Ovary (tissue), 7 donors: ENCODE measurements at regions not wholly inside any gene's neighbourhood (a gene's known extent, or its start where the extent isn't known, plus 50 kb on each side); places are given as distances from the start of the nearest gene placed in this dataset.

Source experiments
- DNase-seq, 5 donors: peaks; one replicate each; pipeline ENCODE4 v3.0.0-alpha.2; 2019 to 2020
- H3K27ac ChIP-seq, 2 donors: fragments of 200-600 bp; one replicate each; pipeline versions ENCODE4 v1.5.1 to v1.8.0; 2019 to 2022
- H3K27me3 ChIP-seq: fragments of 200-600 bp; one replicate; pipeline ENCODE4 v1.8.0; 2022
- H3K36me3 ChIP-seq: fragments of 200-600 bp; sonication (generic); one replicate; pipeline ENCODE4 v1.5.1; 2019
- H3K4me1 ChIP-seq: one replicate; pipeline ENCODE4 v1.8.1; 2013; ENCODE audit warnings: mild to moderate bottlenecking, moderate library complexity; ENCODE audit not compliant: insufficient read depth
- H3K4me3 ChIP-seq: fragments of 200-600 bp; sonication (generic); one replicate; pipeline ENCODE4 v1.5.1; 2017
- H3K9me3 ChIP-seq, 2 donors: fragments of 200-600 bp in 1 of 2; sonication (generic) in 1 of 2; one replicate each; pipeline versions ENCODE4 v1.5.1 to v1.8.1; 2013 to 2019; ENCODE audit warnings: mild to moderate bottlenecking in 1 of 2, moderate library complexity in 1 of 2
- CTCF ChIP-seq, 3 donors: fragments of 450-650 bp in 2 of 3; fragments of 200-600 bp in 1 of 3; IDR thresholded peaks; one replicate each; pipeline versions ENCODE4 v1.5.1 to v1.8.0; 2016 to 2022; ENCODE audit warnings: antibody characterized with exemption in 3 of 3, mild to moderate bottlenecking in 1 of 3
- EP300 ChIP-seq: sonication (generic); formaldehyde crosslinking; IDR thresholded peaks from one replicate; pipeline ENCODE4 v1.6.1; 2017; ENCODE audit warnings: antibody characterized with exemption
- POLR2A ChIP-seq: fragments of 450-650 bp; IDR thresholded peaks from one replicate; pipeline ENCODE4 v1.6.1; 2017; ENCODE audit warnings: antibody characterized with exemption, mild to moderate bottlenecking, moderate library complexity
- WGBS, 3 donors: extraction: QIAGEN DNeasy Blood & Tissue Kit in 1 of 3; methylation state at CpG; one replicate each; pipeline versions ENCODE4 v1.1.5 to v1.1.7; 2013 to 2017; 5-methylcytosine and 5-hydroxymethylcytosine counted together
- intact Hi-C, 4 donors: fragments of 100-400 bp; cut with DNase I; formaldehyde crosslinking; loops; one replicate each; pipeline versions ENCODE4 v1.11.0 to v1.15.1; 2022 to 2023
- donor health status: DM: no; HTN: no; CAD: no; lungs with moderate emphysema.
- donor health status: DM: no; HTN: no; CAD: no.
- donor health status: Bipolar disorder and iron deficiency.
- donor health status: DM: no; HTN: no; CAD: no.
- donor health status: DM: yes; HTN: yes; CAD: no.

GRCh38 chr5:135218486-135218755 is 180.6 kb downstream of the MACROH2A1 start:
- no peak overlapping the region for H3K27ac ChIP-seq
- no peaks in the 10 kb centered on the region for H3K4me1 ChIP-seq
- H3K4me3 ChIP-seq, result no peak overlapping the region
- no peak for TF ChIP-seq EP300
- no peak for TF ChIP-seq POLR2A
- TF ChIP-seq CTCF (IDR thresholded peaks at IDR 0.05), result no peak
- H3K9me3 ChIP-seq, result no peaks in the 10 kb centered on the region
- no peak for DNase-seq
- intact Hi-C loops, result no loop called here
- H3K27me3 ChIP-seq, result no peaks in the 10 kb centered on the region
- 89 to 94% (median 91%) methylated on average over 3 of the region's 3 CpGs for WGBS, 3 donors
- H3K36me3 ChIP-seq, result no peaks in the 10 kb centered on the region

- intact Hi-C loops, result no loop called here
Measured at GRCh38 chr5:135217669-135218485, 181.2 kb downstream of the MACROH2A1 start.

GRCh38 chr5:135216471-135217343 is 182.3 kb downstream of the MACROH2A1 start:
- intact Hi-C loops, result no loop called here
- Histone ChIP-seq H3K27ac (no peak overlapping the region), H3K27me3 (no peaks in the 10 kb centered on the region), H3K4me1 (no peaks in the 10 kb centered on the region), H3K4me3 (no peak overlapping the region), H3K36me3 (no peaks in the 10 kb centered on the region), H3K9me3 (no peaks in the 10 kb centered on the region)
- no peak for DNase-seq
- no peak for TF ChIP-seq POLR2A
- no peak for TF ChIP-seq EP300
- TF ChIP-seq CTCF (IDR thresholded peaks at IDR 0.05), result no peak

More at GRCh38 chr5:135217669-135218485, 181.2 kb downstream of the MACROH2A1 start:
- no peaks in the 10 kb centered on the region for H3K9me3 ChIP-seq
- no peak overlapping the region for H3K27ac ChIP-seq
- H3K4me1 ChIP-seq, result no peaks in the 10 kb centered on the region
- H3K27me3 ChIP-seq, result no peaks in the 10 kb centered on the region
- H3K4me3 ChIP-seq, result no peak overlapping the region
- no peak for DNase-seq
- TF ChIP-seq EP300 (no peak), POLR2A (no peak), CTCF (IDR thresholded peaks at IDR 0.05) (no peak)
- 88 to 90% (median 88%) methylated on average over 11 of the region's 11 CpGs for WGBS, 3 donors
- H3K36me3 ChIP-seq, result no peaks in the 10 kb centered on the region

- no peak for DNase-seq
- Histone ChIP-seq H3K27me3 (no peaks in the 10 kb centered on the region), H3K9me3 (no peaks in the 10 kb centered on the region), H3K27ac (no peak overlapping the region), H3K36me3 (no peaks in the 10 kb centered on the region), H3K4me1 (no peaks in the 10 kb centered on the region), H3K4me3 (no peak overlapping the region)
- TF ChIP-seq CTCF (IDR thresholded peaks at IDR 0.05) (no peak), POLR2A (no peak), EP300 (no peak)
- WGBS, 3 donors, result 73 to 79% (median 73%) methylated on average over 7 of the region's 7 CpGs
- intact Hi-C loops, result no loop called here
Measured at GRCh38 chr5:135215617-135216470, 181.8 kb upstream of the PITX1 start.
